SU-DHL-6 (cell line): ENCODE measurements at regions not wholly inside any gene's neighbourhood (a gene's known extent, or its start where the extent isn't known, plus 50 kb on each side); places are given as distances from the start of the nearest gene placed in this dataset.

Source experiments
- EZH2phosphoT487 ChIP-seq: fragments of 200-600 bp; sonication (generic), shearing (Covaris generic); conservative IDR thresholded peaks from 2 replicates; pipeline ENCODE4 v1.6.1; 2018; ENCODE audit warnings: mild to moderate bottlenecking, antibody characterized with exemption, low read length, moderate library complexity, mixed read lengths
- TF ChIP-seq, protein P1 (sequence below): fragments of 200-600 bp; sonication (generic); IDR thresholded peaks from one replicate; pipeline ENCODE4 v1.5.1; 2017; ENCODE audit warnings: antibody characterized with exemption, mild to moderate bottlenecking, low read length, moderate library complexity; ENCODE audit not compliant: insufficient read depth, poor library complexity, severe bottlenecking

DNA sequence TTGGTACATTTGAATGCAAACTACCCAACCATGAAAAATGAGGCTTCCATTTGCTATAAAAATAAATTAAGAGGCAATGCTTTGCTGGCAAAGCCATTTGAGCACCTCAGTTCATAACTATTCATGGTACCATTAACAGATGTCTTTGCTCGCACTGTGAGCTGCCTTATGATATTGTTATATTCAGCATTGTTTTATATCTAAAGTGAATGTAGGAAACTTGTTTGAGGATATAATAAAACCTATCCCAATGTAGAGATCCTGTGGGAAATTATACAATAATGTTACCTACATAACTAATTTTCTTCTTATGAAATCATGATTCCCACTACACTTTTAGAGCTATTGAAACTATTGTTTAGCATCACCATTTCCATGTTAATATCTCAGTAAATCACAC, 125.2 kb upstream of the TRAM1L1 start:
- TF ChIP-seq, protein P1, sequence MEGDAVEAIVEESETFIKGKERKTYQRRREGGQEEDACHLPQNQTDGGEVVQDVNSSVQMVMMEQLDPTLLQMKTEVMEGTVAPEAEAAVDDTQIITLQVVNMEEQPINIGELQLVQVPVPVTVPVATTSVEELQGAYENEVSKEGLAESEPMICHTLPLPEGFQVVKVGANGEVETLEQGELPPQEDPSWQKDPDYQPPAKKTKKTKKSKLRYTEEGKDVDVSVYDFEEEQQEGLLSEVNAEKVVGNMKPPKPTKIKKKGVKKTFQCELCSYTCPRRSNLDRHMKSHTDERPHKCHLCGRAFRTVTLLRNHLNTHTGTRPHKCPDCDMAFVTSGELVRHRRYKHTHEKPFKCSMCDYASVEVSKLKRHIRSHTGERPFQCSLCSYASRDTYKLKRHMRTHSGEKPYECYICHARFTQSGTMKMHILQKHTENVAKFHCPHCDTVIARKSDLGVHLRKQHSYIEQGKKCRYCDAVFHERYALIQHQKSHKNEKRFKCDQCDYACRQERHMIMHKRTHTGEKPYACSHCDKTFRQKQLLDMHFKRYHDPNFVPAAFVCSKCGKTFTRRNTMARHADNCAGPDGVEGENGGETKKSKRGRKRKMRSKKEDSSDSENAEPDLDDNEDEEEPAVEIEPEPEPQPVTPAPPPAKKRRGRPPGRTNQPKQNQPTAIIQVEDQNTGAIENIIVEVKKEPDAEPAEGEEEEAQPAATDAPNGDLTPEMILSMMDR = no peak
- no peak for TF ChIP-seq EZH2phosphoT487
